Stimulated activated CD4-positive, alpha-beta T cell treated with anti-CD3 and anti-CD28 coated beads, TNF-alpha, amount 100 ng/mL, for 1 hour (primary cell): ENCODE measurements at regions not wholly inside any gene's neighbourhood (a gene's known extent, or its start where the extent isn't known, plus 50 kb on each side); places are given as distances from the start of the nearest gene placed in this dataset.
"Not testable (repeated sequence)": the region's sequence is repeated elsewhere in the genome, so short reads cannot be mapped to it uniquely, and the experiment has no call there.

Experiments
- DNase-seq, 3 donors: peaks; one replicate each; pipeline ENCODE4 v3.0.0-alpha.2; 2020; ENCODE audit warnings: low read depth in 3 of 3, low spot score in 1 of 3

- DNase-seq, result no peak
Observed at GRCh38 chr14:66242001-66242400, 244.2 kb upstream of the CCDC196 start.

GRCh38 chr14:66244834-66245233 is 241.3 kb upstream of the CCDC196 start:
- DNase-seq, result no peak

GRCh38 chr14:66247662-66248193 is 238.4 kb upstream of the CCDC196 start:
- DNase-seq, result no peak

- DNase-seq, result no peak
Observed at GRCh38 chr14:66248256-66248655, 237.9 kb upstream of the CCDC196 start.

GRCh38 chr14:66249544-66249943 is 236.6 kb upstream of the CCDC196 start:
- no peak for DNase-seq

GRCh38 chr14:66254038-66254437 is 232.1 kb upstream of the CCDC196 start:
- DNase-seq, result no peak

GRCh38 chr14:66268802-66269334 is 217.3 kb upstream of the CCDC196 start:
- DNase-seq, result no peak

- no peak for DNase-seq
Observed at GRCh38 chr14:66272221-66272620, 213.9 kb upstream of the CCDC196 start.

- DNase-seq, result no peak
Observed at GRCh38 chr14:66273261-66273832, 212.8 kb upstream of the CCDC196 start.

GRCh38 chr14:66278418-66278817 is 207.8 kb upstream of the CCDC196 start:
- not testable (repeated sequence) for DNase-seq

GRCh38 chr14:66281036-66281776 is 205.0 kb upstream of the CCDC196 start:
- DNase-seq, result no peak

- DNase-seq, result no peak
Observed at GRCh38 chr14:66284346-66284745, 201.8 kb upstream of the CCDC196 start.

- DNase-seq, result no peak
Observed at GRCh38 chr14:66288511-66288910, 197.7 kb upstream of the CCDC196 start.

GRCh38 chr14:66291756-66292155 is 194.4 kb upstream of the CCDC196 start:
- no peak for DNase-seq

GRCh38 chr14:66293533-66294105 is 192.6 kb upstream of the CCDC196 start:
- DNase-seq, result no peak

- DNase-seq, result no peak
Observed at GRCh38 chr14:66295386-66295785, 190.8 kb upstream of the CCDC196 start.

GRCh38 chr14:66300886-66301285 is 185.3 kb upstream of the CCDC196 start:
- DNase-seq, result no peak

- DNase-seq, result no peak
Observed at GRCh38 chr14:66306101-66306500, 180.1 kb upstream of the CCDC196 start.

- no peak for DNase-seq
Observed at GRCh38 chr14:66311058-66311457, 175.1 kb upstream of the CCDC196 start.

- no peak for DNase-seq
Observed at GRCh38 chr14:66311990-66312389, 174.2 kb upstream of the CCDC196 start.

GRCh38 chr14:66312451-66312850 is 173.7 kb upstream of the CCDC196 start:
- DNase-seq, result no peak

- DNase-seq, result no peak
Observed at GRCh38 chr14:66315098-66315497, 171.1 kb upstream of the CCDC196 start.
